Fibroblast of lung (primary cell): ENCODE measurements at regions not wholly inside any gene's neighbourhood (a gene's known extent, or its start where the extent isn't known, plus 50 kb on each side); places are given as distances from the start of the nearest gene placed in this dataset.

Source experiments
- DNase-seq, 2 donors: peaks; one replicate each; pipeline versions ENCODE4 v3.0.0 to v3.0.0-alpha.2; 2010; ENCODE audit warnings: low read depth in 2 of 2
- H2AFZ ChIP-seq: 2 replicates; pipeline ENCODE4 v1.5.1; 2012; ENCODE audit warnings: low read length, control low read depth, inconsistent platforms
- H3K27ac ChIP-seq: 2 replicates; pipeline ENCODE4 v1.5.1; 2011; ENCODE audit warnings: low read length, control low read depth; ENCODE audit not compliant: insufficient read depth
- H3K27me3 ChIP-seq: 2 replicates; pipeline ENCODE4 v1.5.1; 2011; ENCODE audit warnings: mild to moderate bottlenecking, low read length; ENCODE audit not compliant: control insufficient read depth, insufficient read depth
- H3K36me3 ChIP-seq: 2 replicates; pipeline ENCODE4 v1.5.1; 2011; ENCODE audit warnings: low read length; ENCODE audit not compliant: control insufficient read depth, insufficient read depth
- H3K4me1 ChIP-seq: 2 replicates; pipeline ENCODE4 v1.5.1; 2011; ENCODE audit warnings: low read length; ENCODE audit not compliant: control insufficient read depth, insufficient read depth; ENCODE audit errors: extremely low read depth
- H3K4me2 ChIP-seq: 2 replicates; pipeline ENCODE4 v1.5.1; 2011; ENCODE audit warnings: low read length, control low read depth; ENCODE audit not compliant: insufficient read depth; ENCODE audit errors: extremely low read depth
- H3K4me3 ChIP-seq, 4 experiments: fragments of 200-600 bp in 1 of 4; sonication (generic) in 1 of 4; replicated peaks in 1 of 4; 2 replicates each; pipeline ENCODE4 v1.5.1; 2011 to 2016; ENCODE audit warnings: low read length in 4 of 4, low read depth in 3 of 4, mild to moderate bottlenecking in 3 of 4, control low read depth in 2 of 4, inconsistent platforms in 1 of 4, mixed read lengths in 1 of 4; ENCODE audit not compliant: insufficient read depth in 1 of 4; ENCODE audit errors: control extremely low read depth in 1 of 4
- H3K79me2 ChIP-seq: 2 replicates; pipeline ENCODE4 v1.5.1; 2012; ENCODE audit warnings: mild to moderate bottlenecking, low read length, inconsistent platforms; ENCODE audit not compliant: control insufficient read depth, insufficient read depth
- H3K9ac ChIP-seq: 2 replicates; pipeline ENCODE4 v1.5.1; 2011; ENCODE audit warnings: mild to moderate bottlenecking, low read length, control low read depth; ENCODE audit not compliant: insufficient read depth
- H3K9me3 ChIP-seq: 2 replicates; pipeline ENCODE4 v1.5.1; 2012; ENCODE audit warnings: low read depth, low read length; ENCODE audit not compliant: control insufficient read depth, insufficient read depth
- H4K20me1 ChIP-seq: 2 replicates; pipeline ENCODE4 v1.5.1; 2011; ENCODE audit warnings: low read length; ENCODE audit not compliant: control insufficient read depth, insufficient read depth; ENCODE audit errors: extremely low read depth
- EZH2 ChIP-seq: IDR thresholded peaks from 2 replicates; pipeline ENCODE4 v1.5.1; 2012; ENCODE audit warnings: low read length, control low read depth, mild to moderate bottlenecking; ENCODE audit errors: missing control alignments
- TF ChIP-seq, protein P1 (sequence below), 2 donors: IDR thresholded peaks in 1 of 2; conservative IDR thresholded peaks in 1 of 2; 1 replicate in 1 of 2; 2 replicates in 1 of 2; pipeline ENCODE4 v1.5.1; 2011 to 2012; ENCODE audit warnings: low read length in 2 of 2, control low read depth in 1 of 2, inconsistent platforms in 1 of 2, low read depth in 1 of 2, mild to moderate bottlenecking in 1 of 2

DNA sequence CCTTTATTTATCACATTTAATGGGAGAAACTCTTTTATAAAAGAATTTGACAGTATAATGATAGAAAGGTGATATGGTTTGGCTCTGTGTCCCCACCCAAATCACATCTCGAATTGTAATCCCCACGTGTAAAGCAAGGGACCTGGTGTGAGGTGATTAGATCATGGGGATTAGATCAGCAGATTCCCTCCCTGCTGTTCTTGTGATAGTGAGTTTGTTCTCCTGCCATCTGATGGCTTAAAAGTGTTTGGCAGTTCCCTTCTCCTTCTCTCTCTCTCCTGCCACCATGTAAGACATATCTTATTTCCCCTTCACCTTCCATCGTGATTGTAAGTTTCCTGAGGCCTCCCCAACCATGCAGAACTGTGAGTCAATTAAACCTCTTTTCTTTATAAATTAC lies 1110.3 kb downstream of the FLRT2 start:
- Histone ChIP-seq H3K79me2 (no peaks in the 10 kb centered on the region), H3K9me3 (no peaks in the 10 kb centered on the region), H2AFZ (no peak overlapping the region), H4K20me1 (no peaks in the 10 kb centered on the region), H3K27ac (no peak overlapping the region), H3K4me2 (no peak overlapping the region), H3K27me3 (no peaks in the 10 kb centered on the region), H3K4me1 (no peaks in the 10 kb centered on the region), H3K4me3 (no peak overlapping the region), H3K9ac (no peak overlapping the region), H3K36me3 (no peaks in the 10 kb centered on the region)
- TF ChIP-seq, protein P1, sequence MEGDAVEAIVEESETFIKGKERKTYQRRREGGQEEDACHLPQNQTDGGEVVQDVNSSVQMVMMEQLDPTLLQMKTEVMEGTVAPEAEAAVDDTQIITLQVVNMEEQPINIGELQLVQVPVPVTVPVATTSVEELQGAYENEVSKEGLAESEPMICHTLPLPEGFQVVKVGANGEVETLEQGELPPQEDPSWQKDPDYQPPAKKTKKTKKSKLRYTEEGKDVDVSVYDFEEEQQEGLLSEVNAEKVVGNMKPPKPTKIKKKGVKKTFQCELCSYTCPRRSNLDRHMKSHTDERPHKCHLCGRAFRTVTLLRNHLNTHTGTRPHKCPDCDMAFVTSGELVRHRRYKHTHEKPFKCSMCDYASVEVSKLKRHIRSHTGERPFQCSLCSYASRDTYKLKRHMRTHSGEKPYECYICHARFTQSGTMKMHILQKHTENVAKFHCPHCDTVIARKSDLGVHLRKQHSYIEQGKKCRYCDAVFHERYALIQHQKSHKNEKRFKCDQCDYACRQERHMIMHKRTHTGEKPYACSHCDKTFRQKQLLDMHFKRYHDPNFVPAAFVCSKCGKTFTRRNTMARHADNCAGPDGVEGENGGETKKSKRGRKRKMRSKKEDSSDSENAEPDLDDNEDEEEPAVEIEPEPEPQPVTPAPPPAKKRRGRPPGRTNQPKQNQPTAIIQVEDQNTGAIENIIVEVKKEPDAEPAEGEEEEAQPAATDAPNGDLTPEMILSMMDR (conservative IDR thresholded peaks at IDR 0.05 in 1 of 2, IDR thresholded peaks at IDR 0.05 in 1 of 2; ENCODE audit: low read depth in 1 of 2, low read length in 2 of 2), result no peak
- no peak for TF ChIP-seq EZH2
- no peak for DNase-seq

DNA sequence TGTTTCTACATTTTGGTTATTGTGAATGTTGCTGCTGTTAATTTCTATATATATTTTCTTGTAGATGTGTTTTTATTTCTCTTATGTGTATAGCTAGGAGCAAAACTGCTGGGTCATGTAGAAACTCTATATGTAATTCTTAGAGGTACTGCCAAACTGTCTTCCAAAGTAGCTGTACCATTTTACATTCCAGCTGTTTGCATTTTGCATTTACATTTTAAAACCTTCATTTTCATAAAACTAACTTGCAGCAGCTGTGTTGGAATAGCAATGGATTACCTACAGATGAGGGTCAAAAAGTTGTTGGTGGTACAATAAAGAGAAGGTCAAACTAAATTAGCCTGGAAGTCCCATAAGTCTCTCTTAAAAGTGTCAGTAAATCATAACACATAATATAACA lies 1109.7 kb downstream of the FLRT2 start:
- Histone ChIP-seq H3K79me2 (no peaks in the 10 kb centered on the region), H3K4me1 (no peaks in the 10 kb centered on the region), H3K36me3 (no peaks in the 10 kb centered on the region), H3K4me3 (no peak overlapping the region), H4K20me1 (no peaks in the 10 kb centered on the region), H3K9ac (no peak overlapping the region), H2AFZ (no peak overlapping the region), H3K27ac (no peak overlapping the region), H3K27me3 (no peaks in the 10 kb centered on the region), H3K4me2 (no peak overlapping the region), H3K9me3 (no peaks in the 10 kb centered on the region)
- no peak for DNase-seq
- no peak for TF ChIP-seq EZH2
- TF ChIP-seq, protein P1 (conservative IDR thresholded peaks at IDR 0.05 in 1 of 2, IDR thresholded peaks at IDR 0.05 in 1 of 2; ENCODE audit: low read depth in 1 of 2, low read length in 2 of 2), result no peak

DNA sequence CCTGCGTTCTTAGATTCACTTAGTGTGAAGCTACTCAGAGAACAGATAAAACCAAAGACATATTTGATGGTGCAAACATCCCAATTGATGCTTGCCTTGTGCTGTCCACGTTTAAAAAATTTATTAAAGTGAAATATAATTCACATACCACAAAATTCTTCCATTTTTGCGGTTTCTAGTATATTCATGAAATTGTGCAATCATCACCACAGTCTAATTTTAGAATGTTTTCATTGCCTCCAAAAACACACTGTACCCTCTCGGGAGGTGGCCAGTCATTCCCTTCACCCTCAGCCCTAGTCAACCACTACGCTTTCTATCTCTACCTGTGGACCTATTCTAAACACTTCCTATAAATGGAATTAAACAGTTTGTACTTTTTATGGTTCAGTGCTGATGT lies 1109.2 kb downstream of the FLRT2 start:
- no peak overlapping the region for H3K4me2 ChIP-seq
- peak in 1 of 2 donors; percentile 29 for DNase-seq
- H4K20me1 ChIP-seq, result no peaks in the 10 kb centered on the region
- TF ChIP-seq, protein P1 (conservative IDR thresholded peaks at IDR 0.05 in 1 of 2, IDR thresholded peaks at IDR 0.05 in 1 of 2; ENCODE audit: low read depth in 1 of 2, low read length in 2 of 2), result no peak
- no peak for TF ChIP-seq EZH2
- H3K27me3 ChIP-seq, result no peaks in the 10 kb centered on the region
- no peak overlapping the region for H3K9ac ChIP-seq
- H3K36me3 ChIP-seq, result no peaks in the 10 kb centered on the region
- H3K9me3 ChIP-seq, result no peaks in the 10 kb centered on the region
- no peak overlapping the region for H2AFZ ChIP-seq
- H3K4me1 ChIP-seq, result no peaks in the 10 kb centered on the region
- H3K79me2 ChIP-seq, result no peaks in the 10 kb centered on the region
- no peak overlapping the region for H3K27ac ChIP-seq
- no peak overlapping the region for H3K4me3 ChIP-seq
